ENCODE measurements at regions not wholly inside any gene's neighbourhood (a gene's known extent, or its start where the extent isn't known, plus 50 kb on each side); places are given as distances from the start of the nearest gene placed in this dataset.
A peak's percentile ranks its signal among the peaks of the same experiment; 100 is the strongest.
"Not testable (repeated sequence)": the region's sequence is repeated elsewhere in the genome, so short reads cannot be mapped to it uniquely, and the experiment has no call there.

GRCh38 chr15:38614621-38615020 is 50.0 kb upstream of the RASGRP1 start:
- no peak for DNase-seq

GRCh38 chr15:38617831-38618230 is 53.2 kb upstream of the RASGRP1 start:
- no peak for DNase-seq

- DNase-seq, result no peak
These were observed 53.8 kb upstream of the RASGRP1 start for GRCh38 chr15:38618242-38618955.

GRCh38 chr15:38620098-38620497 is 55.5 kb upstream of the RASGRP1 start:
- no peak for DNase-seq

- DNase-seq, result no peak
These were observed 56.4 kb upstream of the RASGRP1 start for GRCh38 chr15:38620851-38621594.

- DNase-seq, result no peak
These were observed 57.7 kb upstream of the RASGRP1 start for GRCh38 chr15:38622304-38622703.

- no peak for DNase-seq
These were observed 58.3 kb upstream of the RASGRP1 start for GRCh38 chr15:38622908-38623307.

GRCh38 chr15:38623744-38624143 is 59.1 kb upstream of the RASGRP1 start:
- DNase-seq, result no peak

GRCh38 chr15:38624244-38625205 is 59.9 kb upstream of the RASGRP1 start:
- DNase-seq, result no peak

GRCh38 chr15:38625886-38626285 is 61.3 kb upstream of the RASGRP1 start:
- DNase-seq, result peak in 1 of 58 donors; percentile 10

- DNase-seq, result peak in 2 of 58 donors; percentile 4 to 49
These were observed 61.9 kb upstream of the RASGRP1 start for GRCh38 chr15:38626443-38627050.

GRCh38 chr15:38627689-38628277 is 63.2 kb upstream of the RASGRP1 start:
- no peak for DNase-seq

GRCh38 chr15:38631119-38632075 is 66.8 kb upstream of the RASGRP1 start:
- peak in 1 of 58 donors; percentile 6 for DNase-seq

- no peak for DNase-seq
These were observed 70.6 kb upstream of the RASGRP1 start for GRCh38 chr15:38635170-38635569.

- DNase-seq, result peak in 39 of 58 donors; percentile 3 to 80 (median 36)
These were observed 72.0 kb upstream of the RASGRP1 start for GRCh38 chr15:38636597-38636996.

GRCh38 chr15:38638126-38638525 is 73.5 kb upstream of the RASGRP1 start:
- DNase-seq, result no peak

GRCh38 chr15:38638811-38639210 is 74.2 kb upstream of the RASGRP1 start:
- DNase-seq, result no peak

- no peak for DNase-seq
These were observed 78.2 kb upstream of the RASGRP1 start for GRCh38 chr15:38642689-38643270.

- DNase-seq, result not testable (repeated sequence)
These were observed 79.7 kb upstream of the RASGRP1 start for GRCh38 chr15:38644353-38644752.

All from anterior cingulate cortex (tissue), 58 donors.